Loucy (cell line): ENCODE measurements at regions not wholly inside any gene's neighbourhood (a gene's known extent, or its start where the extent isn't known, plus 50 kb on each side); places are given as distances from the start of the nearest gene placed in this dataset.

Experiments
- EZH2phosphoT487 ChIP-seq: fragments of 200-600 bp; IDR thresholded peaks from 2 replicates; pipeline ENCODE4 v1.6.1; 2018; ENCODE audit warnings: antibody characterized with exemption, mild to moderate bottlenecking, moderate library complexity, borderline replicate concordance
- TF ChIP-seq, protein P1 (sequence below): fragments of 200-600 bp; sonication (generic); conservative IDR thresholded peaks from 2 replicates; pipeline ENCODE4 v1.5.1; 2014; ENCODE audit warnings: mild to moderate bottlenecking, antibody characterized with exemption, low read length

GRCh38 chr3:28982906-28983305 lies 298.0 kb upstream of the RBMS3 start:
- TF ChIP-seq, protein P1, sequence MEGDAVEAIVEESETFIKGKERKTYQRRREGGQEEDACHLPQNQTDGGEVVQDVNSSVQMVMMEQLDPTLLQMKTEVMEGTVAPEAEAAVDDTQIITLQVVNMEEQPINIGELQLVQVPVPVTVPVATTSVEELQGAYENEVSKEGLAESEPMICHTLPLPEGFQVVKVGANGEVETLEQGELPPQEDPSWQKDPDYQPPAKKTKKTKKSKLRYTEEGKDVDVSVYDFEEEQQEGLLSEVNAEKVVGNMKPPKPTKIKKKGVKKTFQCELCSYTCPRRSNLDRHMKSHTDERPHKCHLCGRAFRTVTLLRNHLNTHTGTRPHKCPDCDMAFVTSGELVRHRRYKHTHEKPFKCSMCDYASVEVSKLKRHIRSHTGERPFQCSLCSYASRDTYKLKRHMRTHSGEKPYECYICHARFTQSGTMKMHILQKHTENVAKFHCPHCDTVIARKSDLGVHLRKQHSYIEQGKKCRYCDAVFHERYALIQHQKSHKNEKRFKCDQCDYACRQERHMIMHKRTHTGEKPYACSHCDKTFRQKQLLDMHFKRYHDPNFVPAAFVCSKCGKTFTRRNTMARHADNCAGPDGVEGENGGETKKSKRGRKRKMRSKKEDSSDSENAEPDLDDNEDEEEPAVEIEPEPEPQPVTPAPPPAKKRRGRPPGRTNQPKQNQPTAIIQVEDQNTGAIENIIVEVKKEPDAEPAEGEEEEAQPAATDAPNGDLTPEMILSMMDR: no peak
- no peak for TF ChIP-seq EZH2phosphoT487
